ENCODE measurements at regions not wholly inside any gene's neighbourhood (a gene's known extent, or its start where the extent isn't known, plus 50 kb on each side); places are given as distances from the start of the nearest gene placed in this dataset.

DNA sequence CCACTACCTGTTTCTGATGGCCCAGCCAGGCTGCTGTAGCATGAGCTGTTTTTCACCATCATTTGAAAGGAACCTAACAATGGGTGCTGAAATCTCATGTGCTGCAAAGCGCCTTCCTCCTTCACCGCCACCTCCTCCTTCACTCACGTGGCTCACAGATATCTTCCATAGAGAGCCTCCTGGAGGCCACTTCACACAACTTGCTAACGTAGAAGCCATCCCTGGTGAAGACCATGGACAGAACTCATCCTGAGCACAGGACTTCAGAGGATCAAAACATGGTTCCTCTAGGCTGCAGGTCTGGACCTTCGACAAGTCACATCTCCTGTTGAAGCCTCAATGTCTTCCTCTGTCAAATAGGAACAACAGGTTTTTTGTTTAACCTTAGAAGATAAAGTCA, 155.5 kb upstream of the RAD23B start:
- Histone ChIP-seq H2AK9ac (replicated peaks; ENCODE audit: low read depth, low read length, poor library complexity) (no peak overlapping the region), H3K4me3 (ENCODE audit: insufficient read depth, low read depth, low read length) (no peak overlapping the region), H2BK5ac (ENCODE audit: low read depth, low read length, poor library complexity, severe bottlenecking) (no peak overlapping the region), H4K91ac (ENCODE audit: insufficient read depth, low read depth, low read length) (no peak overlapping the region), H3K36me3 (ENCODE audit: control insufficient read depth, insufficient read depth, low read length) (no peaks in the 10 kb centered on the region), H3K14ac (replicated peaks; ENCODE audit: low read depth, low read length) (no peak overlapping the region), H3K18ac (ENCODE audit: low read depth, low read length) (no peak overlapping the region), H3K27ac (ENCODE audit: insufficient read depth, low read length) (no peak overlapping the region), H2AK5ac (ENCODE audit: low read depth, low read length) (no peak overlapping the region), H2BK15ac (ENCODE audit: low read depth, low read length) (no peak overlapping the region), H2BK20ac (ENCODE audit: low read depth, low read length) (no peak overlapping the region), H4K8ac (ENCODE audit: low read depth in 2 of 2, low read length in 2 of 2) (no peak overlapping the region), H3K4me1 (ENCODE audit: control insufficient read depth, insufficient read depth, low read length) (no peaks in the 10 kb centered on the region), H4K20me1 (ENCODE audit: insufficient read depth, low read length) (no peaks in the 10 kb centered on the region), H4K5ac (ENCODE audit: low read depth, low read length) (no peak overlapping the region), H3K9ac (ENCODE audit: low read depth, low read length) (no peak overlapping the region), H3K4me2 (ENCODE audit: low read depth, low read length) (no peak overlapping the region), H3K9me3 (ENCODE audit: control insufficient read depth, insufficient read depth, low read length) (no peaks in the 10 kb centered on the region), H3K23ac (ENCODE audit: low read depth, low read length) (no peak overlapping the region), H3K56ac (ENCODE audit: extremely low read depth, insufficient read depth, low read length) (no peak overlapping the region), H3K4ac (ENCODE audit: low read depth, low read length) (no peak overlapping the region), H2AFZ (replicated peaks; ENCODE audit: low read length, poor library complexity) (no peak overlapping the region), H3K79me1 (ENCODE audit: low read depth in 1 of 2, low read length in 2 of 2) (no peaks in the 10 kb centered on the region), H3K9me1 (ENCODE audit: insufficient read depth, low read length) (no peaks in the 10 kb centered on the region), H3K27me3 (ENCODE audit: control insufficient read depth, insufficient read depth, low read length) (peaks cover 11% of the 10 kb centered on the region), H2BK120ac (ENCODE audit: low read depth, low read length) (no peak overlapping the region)
- TF ChIP-seq CTCF (conservative IDR thresholded peaks at IDR 0.05; ENCODE audit: low read depth, low read length) (no peak), CHD1 (IDR thresholded peaks at IDR 0.05; ENCODE audit: low read depth, low read length) (no peak), BHLHE40 (IDR thresholded peaks at IDR 0.05; ENCODE audit: low read depth, low read length) (no peak), MAZ (IDR thresholded peaks at IDR 0.05; ENCODE audit: borderline replicate concordance, low read depth, low read length) (no peak), ELK1 (IDR thresholded peaks at IDR 0.05; ENCODE audit: borderline replicate concordance, low read depth, low read length) (no peak), NFE2L2 (IDR thresholded peaks at IDR 0.05; ENCODE audit: low read depth, low read length) (no peak), RAD21 (IDR thresholded peaks at IDR 0.05; ENCODE audit: low read length) (no peak), FOS (IDR thresholded peaks at IDR 0.05; ENCODE audit: low read depth, low read length) (no peak), SMC3 (IDR thresholded peaks at IDR 0.05; ENCODE audit: low read depth, low read length) (no peak), MXI1 (IDR thresholded peaks at IDR 0.05; ENCODE audit: borderline replicate concordance, low read depth, low read length) (no peak), RCOR1 (IDR thresholded peaks at IDR 0.05; ENCODE audit: insufficient replicate concordance, low read length) (no peak), RFX5 (IDR thresholded peaks at IDR 0.05; ENCODE audit: low read depth, low read length) (no peak), CEBPB (IDR thresholded peaks at IDR 0.05; ENCODE audit: low read depth, low read length) (no peak), POLR2A (IDR thresholded peaks at IDR 0.05; ENCODE audit: low read depth, low read length) (no peak), MAFK (IDR thresholded peaks at IDR 0.05; ENCODE audit: low read depth, low read length) (no peak)
- TF ChIP-seq, protein P1, sequence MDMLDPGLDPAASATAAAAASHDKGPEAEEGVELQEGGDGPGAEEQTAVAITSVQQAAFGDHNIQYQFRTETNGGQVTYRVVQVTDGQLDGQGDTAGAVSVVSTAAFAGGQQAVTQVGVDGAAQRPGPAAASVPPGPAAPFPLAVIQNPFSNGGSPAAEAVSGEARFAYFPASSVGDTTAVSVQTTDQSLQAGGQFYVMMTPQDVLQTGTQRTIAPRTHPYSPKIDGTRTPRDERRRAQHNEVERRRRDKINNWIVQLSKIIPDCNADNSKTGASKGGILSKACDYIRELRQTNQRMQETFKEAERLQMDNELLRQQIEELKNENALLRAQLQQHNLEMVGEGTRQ (IDR thresholded peaks at IDR 0.05; ENCODE audit: low read depth, low read length), result no peak
- ChIA-PET CTCF (no interaction called here), POLR2A (ENCODE audit: unreplicated experiment) (no interaction called here)
- DNase-seq, result no peak
- dilution Hi-C loops (cut with HindIII; ENCODE audit: low sequenced_read_pairs, unreplicated experiment), result no loop called here
- no peak for ATAC-seq (ENCODE audit: low read depth)
- in situ Hi-C loops (cut with MboI; ENCODE audit: low sequenced_read_pairs), result loop anchor here (25.0 kb wide), 1 partner anchor 1635 kb away; no protein-coding TSS in a partner anchor
- WGBS, 2 experiments (ENCODE audit: extremely low coverage in 2 of 2, insufficient read length in 1 of 2), result 79% methylated on average over 3 of the region's 5 CpGs; no CpG with 5 or more reads in 1 of the 2 experiments
- intact Hi-C loops (cut with micrococcal nuclease), result no loop called here
- BruUV-seq (replicated peaks), result no TSS peak
